GM20431 (cell line): ENCODE measurements at regions not wholly inside any gene's neighbourhood (a gene's known extent, or its start where the extent isn't known, plus 50 kb on each side); places are given as distances from the start of the nearest gene placed in this dataset.
"Not testable (repeated sequence)": the region's sequence is repeated elsewhere in the genome, so short reads cannot be mapped to it uniquely, and the experiment has no call there.

Experiments used
- in situ Hi-C: fragments of 300-500 bp; cut with MseI, MboI; formaldehyde crosslinking; loops from one replicate; pipeline ENCODE4 v1.15.0; 2020; ENCODE audit warnings: low sequenced_read_pairs; ENCODE audit not compliant: unreplicated experiment

DNA sequence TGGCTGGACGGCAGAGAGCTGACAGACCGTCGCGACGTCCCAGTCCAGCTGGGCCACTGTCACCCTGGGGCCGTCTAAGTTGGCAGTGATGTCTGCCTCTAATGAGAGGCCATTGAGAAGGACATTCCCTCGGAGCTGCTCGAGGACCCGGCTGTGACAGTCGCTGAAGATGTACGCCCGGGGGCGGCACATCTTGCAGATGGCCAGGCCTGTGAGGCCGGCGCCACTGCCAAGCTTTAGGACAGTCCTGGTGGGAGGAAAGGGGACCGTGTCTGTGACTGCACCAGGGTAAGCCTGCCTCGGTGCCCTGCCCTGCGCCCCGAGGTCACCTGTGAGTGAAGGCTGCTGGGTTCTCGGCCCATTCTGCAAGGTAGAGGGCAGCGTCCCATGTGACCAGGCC is 181.6 kb downstream of the ADRA2C start:
- in situ Hi-C loops = not testable (repeated sequence)

DNA sequence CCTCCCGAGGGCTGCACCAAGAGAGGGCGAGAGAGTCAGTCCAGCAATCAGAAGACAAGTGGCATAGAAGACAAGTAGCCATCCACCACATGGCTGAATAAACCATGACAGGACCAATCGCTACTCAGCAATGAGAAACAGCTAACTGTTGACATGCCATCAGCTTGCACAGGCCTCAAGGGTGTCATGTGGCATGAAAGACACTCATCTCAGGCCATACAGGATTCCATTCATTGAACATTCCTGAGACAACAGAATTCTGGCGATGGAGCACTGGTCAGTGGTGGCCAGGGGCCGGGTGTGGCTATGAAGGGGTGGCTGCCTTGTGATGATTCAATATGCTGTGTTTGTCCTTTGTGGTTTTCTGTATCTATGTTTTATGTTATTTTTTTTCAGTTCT is 182.0 kb downstream of the ADRA2C start:
- in situ Hi-C loops = not testable (repeated sequence)

DNA sequence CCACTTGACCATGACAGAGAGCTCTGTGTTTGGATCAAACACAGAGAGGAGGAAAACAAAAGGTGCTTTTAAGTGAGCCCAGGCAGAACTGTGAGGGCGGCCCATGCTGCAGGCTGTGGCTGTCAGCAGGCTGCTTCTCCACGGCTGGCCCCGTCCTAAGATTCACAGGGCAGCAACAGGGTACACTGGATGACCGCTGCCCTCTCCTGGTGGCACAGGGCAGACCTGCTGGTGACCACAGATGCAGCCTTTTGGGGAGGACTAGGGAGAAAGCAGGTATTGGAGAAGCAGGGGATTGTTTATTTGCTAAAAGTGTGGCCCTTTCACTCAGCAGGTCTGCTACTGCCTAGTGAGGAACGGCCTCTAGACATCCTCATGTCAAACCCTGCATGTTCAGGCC is 183.7 kb downstream of the ADRA2C start:
- in situ Hi-C loops = not testable (repeated sequence)

GRCh38 chr4:3952443-3953139 is 186.4 kb downstream of the ADRA2C start:
- in situ Hi-C loops = not testable (repeated sequence)

DNA sequence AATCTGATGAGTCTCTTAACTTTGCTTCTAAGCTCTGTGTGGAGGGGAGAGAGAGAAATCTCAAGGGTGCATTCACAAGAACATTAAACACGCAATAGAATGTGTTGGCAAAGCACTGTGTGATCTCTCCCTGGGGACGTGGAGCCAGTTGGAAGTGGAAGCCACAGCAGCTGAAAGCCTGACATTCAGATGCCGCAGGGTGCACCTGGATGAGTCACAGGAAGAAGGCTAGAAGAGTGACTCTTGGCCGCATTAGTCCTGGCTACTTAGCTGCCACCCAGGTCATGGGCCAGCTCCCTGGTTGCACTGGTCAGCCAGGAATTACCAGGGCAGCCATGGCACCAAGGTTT is 186.9 kb downstream of the ADRA2C start:
- in situ Hi-C loops = not testable (repeated sequence)

DNA sequence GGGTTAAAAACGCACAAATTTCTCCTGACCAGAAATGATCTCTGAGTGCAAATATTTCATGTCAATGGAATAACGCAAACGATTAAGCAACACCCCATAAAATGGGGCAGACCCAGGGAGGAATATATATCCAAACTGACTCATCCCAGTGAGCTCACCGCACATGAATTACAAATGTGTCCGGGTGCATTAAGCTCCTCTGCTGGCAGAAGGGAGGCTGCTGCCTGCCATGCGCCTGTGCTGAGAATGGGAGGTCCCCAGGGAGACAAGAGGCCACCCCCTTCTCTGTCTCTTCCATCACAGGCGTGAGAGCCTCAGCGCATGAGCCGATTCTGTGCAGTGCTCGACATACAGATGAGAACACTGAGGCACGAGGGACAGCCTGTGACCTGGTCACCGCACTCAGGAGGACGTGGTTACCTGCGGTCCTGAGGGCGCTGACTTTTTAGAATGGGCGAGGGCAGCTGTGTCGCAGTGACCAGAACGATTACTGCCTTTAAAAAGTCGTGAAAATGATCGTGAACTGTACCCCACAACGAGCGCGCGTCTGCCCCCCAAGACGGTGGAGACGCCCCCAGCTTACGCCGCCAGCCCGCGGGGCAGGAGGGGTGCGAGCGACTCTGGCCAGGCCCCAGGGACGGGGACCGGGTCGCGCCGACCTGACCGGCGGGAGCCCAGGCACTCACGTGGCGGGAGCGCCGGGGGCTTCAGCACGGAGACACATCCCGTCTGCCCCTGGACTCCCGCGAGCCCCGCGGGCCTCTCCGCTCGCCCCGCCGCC is 188.5 kb downstream of the ADRA2C start:
- in situ Hi-C loops = not testable (repeated sequence)

DNA sequence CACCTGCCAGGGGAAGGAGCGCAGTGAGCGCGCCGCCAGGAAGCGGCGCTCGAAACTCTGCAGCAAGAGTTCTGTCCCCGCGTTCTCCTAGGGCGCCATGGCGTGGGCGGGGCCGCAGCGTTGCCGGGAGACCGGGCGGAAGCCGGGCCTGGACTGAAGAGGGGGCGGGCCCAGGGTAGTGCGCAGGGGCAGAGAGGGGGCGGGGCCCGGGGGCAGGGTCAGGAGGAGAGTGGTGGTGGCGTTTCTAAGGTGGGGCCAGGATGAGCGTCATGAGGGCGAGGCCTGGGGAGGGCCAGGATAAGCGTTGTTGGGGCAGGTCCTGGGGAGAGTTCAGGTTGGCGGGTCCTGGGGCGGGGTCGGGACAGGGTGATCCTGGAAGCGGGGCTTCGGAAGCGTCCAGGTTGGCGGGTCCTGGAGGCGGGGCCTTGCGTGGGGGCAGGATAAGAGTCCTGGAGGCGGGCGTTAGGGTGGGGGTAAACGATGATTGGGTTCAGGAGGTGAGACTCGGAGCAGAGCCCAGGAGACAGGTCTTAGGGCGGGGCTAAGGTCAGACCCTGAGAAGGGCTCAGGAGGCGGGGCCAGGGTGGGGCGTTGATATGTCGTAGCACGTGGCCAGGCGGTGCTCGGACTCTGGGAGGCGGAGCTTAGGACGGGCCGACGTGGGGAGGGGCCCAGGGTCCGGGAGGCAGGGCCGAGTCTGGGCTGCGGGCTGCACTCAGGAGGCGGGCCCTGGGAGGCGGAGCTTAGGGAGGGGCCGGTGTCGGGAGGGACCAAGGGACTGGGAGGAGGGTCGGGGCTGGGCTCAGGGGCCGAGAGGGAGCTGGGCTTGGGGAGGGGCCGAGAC is 189.4 kb downstream of the ADRA2C start:
- in situ Hi-C loops = not testable (repeated sequence)

- in situ Hi-C loops = not testable (repeated sequence)
Observed at GRCh38 chr4:3956165-3956867, 190.1 kb downstream of the ADRA2C start.

DNA sequence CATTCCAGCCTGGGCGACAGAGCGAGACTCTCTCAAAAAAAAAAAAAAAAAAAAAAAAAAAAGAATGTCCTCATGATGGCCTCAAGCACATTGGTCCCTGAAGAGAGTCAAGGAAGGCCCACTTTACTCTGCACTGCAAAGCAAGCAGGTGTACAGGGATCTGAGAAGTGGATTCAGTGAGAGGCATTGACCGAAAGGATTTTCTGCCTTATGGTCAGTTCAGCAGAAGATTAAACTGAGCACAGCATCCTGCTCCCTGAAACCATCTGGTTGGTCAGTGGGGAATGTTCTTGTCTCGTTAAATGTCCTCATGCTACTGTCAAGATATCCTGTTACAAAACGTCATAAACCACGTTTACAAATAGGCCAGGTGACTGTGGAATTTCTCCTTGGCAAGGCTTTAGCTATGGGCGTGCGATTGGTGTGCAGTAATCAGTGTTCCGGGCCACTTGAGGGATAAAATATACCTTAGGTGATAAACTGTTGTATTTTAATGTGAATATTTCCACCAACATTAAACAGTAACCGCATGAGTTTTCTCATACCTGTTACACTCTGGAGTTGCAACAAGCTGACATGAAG is 195.0 kb downstream of the ADRA2C start:
- in situ Hi-C loops = not testable (repeated sequence)

DNA sequence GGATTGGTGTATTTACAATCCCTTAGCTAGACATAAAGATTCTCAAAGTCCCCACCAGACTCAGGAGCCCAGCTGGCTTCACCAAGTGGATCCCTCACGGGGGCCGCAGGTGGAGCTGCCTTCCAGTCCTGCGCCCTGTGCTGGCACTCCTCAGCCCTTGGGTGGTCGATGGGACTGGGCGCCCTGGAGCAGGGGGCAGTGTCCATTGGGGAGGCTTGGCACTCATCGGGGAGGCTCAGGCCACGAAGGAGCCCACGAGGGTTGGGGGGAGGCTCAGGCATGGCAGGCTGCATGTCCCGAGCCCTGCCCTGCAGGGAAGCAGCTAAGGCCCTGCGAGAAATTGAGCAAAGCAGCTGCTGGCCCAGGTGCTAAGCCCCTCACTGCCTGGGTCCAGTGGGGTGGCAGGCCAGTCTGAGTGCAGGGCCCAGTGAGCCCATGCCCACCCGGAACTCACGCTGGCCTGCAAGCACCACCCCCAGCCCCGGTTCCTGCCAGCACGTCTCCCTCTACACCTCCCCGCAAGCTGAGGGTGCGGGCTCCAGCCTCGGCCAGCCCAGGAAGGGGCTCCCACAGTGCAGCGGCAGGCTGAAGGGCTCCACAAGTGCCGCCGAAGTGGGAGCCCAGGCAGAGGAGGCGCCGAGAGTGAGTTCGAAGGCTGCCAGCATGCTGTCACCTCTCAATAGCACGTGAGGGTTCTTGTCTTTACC is 198.5 kb downstream of the ADRA2C start:
- in situ Hi-C loops = not testable (repeated sequence)

GRCh38 chr4:3967204-3967603 is 201.0 kb downstream of the ADRA2C start:
- in situ Hi-C loops = not testable (repeated sequence)

DNA sequence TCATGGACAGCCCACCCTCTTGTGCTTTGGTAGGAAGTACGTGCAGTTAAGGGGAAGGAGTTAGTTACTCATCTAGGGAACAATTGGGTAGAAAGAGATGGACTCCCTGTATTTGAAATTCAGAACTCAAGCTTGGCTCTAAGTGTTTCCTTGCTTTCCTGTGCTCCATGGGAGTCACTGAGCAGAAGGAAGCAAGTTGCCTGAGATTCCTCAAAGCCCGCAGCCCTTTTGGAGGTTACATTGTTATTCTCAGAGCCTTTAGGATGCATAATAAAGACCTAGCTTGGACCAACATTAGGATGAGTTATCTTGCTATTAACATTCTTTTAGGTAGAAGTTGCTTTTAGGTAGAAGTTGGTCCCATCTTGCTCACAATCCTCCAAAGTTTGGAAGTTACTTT is 206.4 kb downstream of the ADRA2C start:
- in situ Hi-C loops = not testable (repeated sequence)

GRCh38 chr4:3973581-3974200 is 207.5 kb downstream of the ADRA2C start:
- in situ Hi-C loops = not testable (repeated sequence)

DNA sequence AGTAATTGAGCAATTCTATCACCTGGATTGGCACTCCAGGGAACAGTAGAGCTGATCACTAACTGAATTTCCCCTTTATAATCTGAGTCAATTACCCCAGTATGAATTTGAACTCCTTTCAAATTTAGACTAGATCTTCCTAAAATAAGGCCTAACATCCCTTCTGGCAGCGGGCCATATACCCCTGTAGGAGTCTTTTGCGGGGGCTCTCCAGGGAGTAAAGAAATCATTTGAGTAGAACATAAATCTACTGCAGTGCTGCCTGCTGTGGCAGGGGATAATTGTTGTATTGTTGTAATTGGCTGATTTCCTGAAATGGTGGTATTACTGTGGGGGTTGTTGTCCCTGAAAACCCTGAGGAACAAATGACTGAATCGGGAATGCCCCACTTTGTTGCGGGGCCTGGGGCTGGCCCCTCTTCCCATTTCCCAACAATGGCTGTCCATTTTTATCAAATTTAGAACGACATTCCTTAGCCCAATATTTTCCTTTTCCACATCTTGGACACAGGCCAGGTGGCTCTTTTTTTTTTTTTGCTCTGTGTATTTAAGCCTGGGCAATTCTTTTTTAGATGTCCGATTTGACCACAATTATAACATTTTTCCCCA is 217.4 kb downstream of the ADRA2C start:
- in situ Hi-C loops = not testable (repeated sequence)

DNA sequence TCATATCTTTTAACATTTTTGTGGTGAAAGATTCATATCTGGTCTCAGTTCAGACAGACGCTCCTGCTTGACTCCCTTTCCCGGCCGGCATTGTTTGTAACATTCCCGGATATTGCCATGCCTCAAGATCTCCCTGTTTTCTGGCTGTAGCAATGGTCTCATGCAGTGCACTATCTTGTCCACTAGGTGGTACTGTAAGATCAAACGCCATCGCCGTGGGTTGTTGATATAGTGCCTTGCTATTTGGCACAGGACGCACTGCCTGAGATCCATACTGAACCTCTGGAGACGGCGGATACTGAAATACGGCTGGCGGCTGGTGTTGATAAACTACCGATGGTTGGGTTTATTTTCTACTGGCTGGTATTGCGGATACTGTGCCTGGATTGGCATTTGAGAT is 218.6 kb downstream of the ADRA2C start:
- in situ Hi-C loops = not testable (repeated sequence)

- in situ Hi-C loops = not testable (repeated sequence)
Observed at GRCh38 chr4:3986412-3986811, 220.2 kb downstream of the ADRA2C start.

DNA sequence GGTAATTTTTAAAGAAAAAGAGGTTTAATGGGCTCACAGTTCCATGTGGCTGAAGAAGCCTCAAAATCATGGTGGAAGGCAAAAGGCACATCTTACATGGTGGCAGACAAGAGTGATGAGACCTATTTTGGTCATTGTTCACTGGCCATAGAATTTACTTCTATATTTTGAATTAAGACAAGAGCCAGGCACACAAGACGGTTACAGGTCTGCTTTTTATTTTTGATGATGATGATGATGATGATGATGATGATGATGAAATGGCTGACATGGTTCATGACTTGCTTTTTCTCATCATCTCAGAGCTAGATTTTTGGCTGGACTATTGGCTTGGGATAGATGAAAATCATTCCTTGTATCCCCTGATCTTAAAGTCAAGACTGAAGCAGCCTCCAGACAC is 229.3 kb downstream of the OTOP1 start:
- in situ Hi-C loops = not testable (repeated sequence)

DNA sequence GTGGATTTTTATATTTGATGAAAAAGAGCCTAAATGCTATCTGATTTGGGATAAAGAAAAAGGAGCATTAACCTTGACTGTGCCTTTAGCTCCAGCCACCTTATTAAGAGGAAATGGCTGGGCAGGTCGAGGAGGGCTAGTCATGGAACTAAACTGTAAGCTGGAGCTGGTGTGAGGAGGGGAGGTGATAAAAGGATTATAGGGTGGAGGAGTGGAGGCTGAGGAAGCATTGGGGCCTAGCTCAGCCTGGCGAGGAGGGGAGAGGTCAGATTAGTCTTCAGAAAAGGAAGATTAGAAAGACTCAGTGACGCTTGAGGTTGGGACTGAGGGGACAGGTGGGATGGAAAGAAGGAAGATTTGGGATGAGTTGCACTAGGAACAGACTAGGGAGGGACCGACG is 222.7 kb downstream of the OTOP1 start:
- in situ Hi-C loops = loop anchor here (25.0 kb wide), 1 partner anchor 108 kb away; no protein-coding TSS in a partner anchor
